H1 (cell line): ENCODE measurements at regions not wholly inside any gene's neighbourhood (a gene's known extent, or its start where the extent isn't known, plus 50 kb on each side); places are given as distances from the start of the nearest gene placed in this dataset.

Experiments
- CTCF ChIA-PET: fragments of 300-600 bp; sonication (Branson Sonifier 250); formaldehyde crosslinking; loops from one replicate; lab custom pipeline; 2021; ENCODE audit not compliant: partially characterized antibody; lab: Charles Lee
- POLR2A ChIA-PET: fragments of 300-600 bp; sonication (Branson Sonifier 250); formaldehyde crosslinking; loops from one replicate; lab custom pipeline; 2021; ENCODE audit warnings: inconsistent platforms; ENCODE audit not compliant: partially characterized antibody; lab: Charles Lee
- DNase-seq, 2 experiments: peaks; one replicate each; pipeline versions ENCODE4 v3.0.0 to v3.0.0-alpha.2; 2010 to 2022; ENCODE audit warnings: low spot score in 2 of 2, low read depth in 1 of 2, mixed read lengths in 1 of 2
- FAIRE-seq: peaks from 2 replicates; lab custom pipeline; 2011; peaks lifted over from hg19 to GRCh38; lab: Jason Lieb, UNC
- H2AFZ ChIP-seq: 2 replicates; pipeline ENCODE4 v1.8.1; 2012; ENCODE audit warnings: low read length, inconsistent platforms
- H2AK5ac ChIP-seq: 2 replicates; pipeline ENCODE4 v1.6.1; 2013; ENCODE audit warnings: low read depth, low read length
- H2BK120ac ChIP-seq: replicated peaks from 2 replicates; pipeline ENCODE3; 2013; ENCODE audit warnings: low read depth, low read length, inconsistent platforms
- H2BK12ac ChIP-seq: 2 replicates; pipeline ENCODE4 v1.6.1; 2013; ENCODE audit warnings: low read depth, low read length
- H2BK15ac ChIP-seq: 2 replicates; pipeline ENCODE4 v1.6.1; 2013; ENCODE audit warnings: low read length
- H2BK20ac ChIP-seq: 2 replicates; pipeline ENCODE4 v1.6.1; 2013; ENCODE audit warnings: low read length
- H2BK5ac ChIP-seq: 2 replicates; pipeline ENCODE4 v1.6.1; 2013; ENCODE audit warnings: low read depth, low read length
- H3K14ac ChIP-seq: 2 replicates; pipeline ENCODE4 v1.6.1; 2013; ENCODE audit warnings: inconsistent platforms; ENCODE audit not compliant: insufficient read length
- H3K18ac ChIP-seq: 2 replicates; pipeline ENCODE4 v1.6.1; 2013; ENCODE audit warnings: low read length; ENCODE audit errors: extremely low read depth
- H3K23ac ChIP-seq: 2 replicates; pipeline ENCODE4 v1.6.1; 2013; ENCODE audit warnings: inconsistent platforms; ENCODE audit not compliant: insufficient read length
- H3K23me2 ChIP-seq: 2 replicates; pipeline ENCODE4 v1.6.1; 2013; ENCODE audit warnings: low read depth, low read length
- H3K27ac ChIP-seq: 2 replicates; pipeline ENCODE4 v1.6.1; 2011; ENCODE audit warnings: low read depth, low read length, inconsistent platforms
- H3K27me3 ChIP-seq, 4 experiments: replicated peaks in 1 of 4; 1 replicate in 1 of 4; 2 replicates in 3 of 4; pipeline versions ENCODE4 v1.6.1 to v1.8.1; 2011 to 2013; ENCODE audit warnings: low read length in 3 of 4, mild to moderate bottlenecking in 3 of 4, inconsistent platforms in 2 of 4, mixed read lengths in 2 of 4, moderate library complexity in 1 of 4; ENCODE audit not compliant: control insufficient read depth in 3 of 4, insufficient read depth in 3 of 4; ENCODE audit errors: extremely low read depth in 1 of 4
- H3K36me3 ChIP-seq, 4 experiments: 2 replicates each; pipeline versions ENCODE4 v1.6.1 to v1.8.1; 2011 to 2013; ENCODE audit warnings: mild to moderate bottlenecking in 4 of 4, low read length in 3 of 4, moderate library complexity in 2 of 4, control low read depth in 1 of 4, inconsistent platforms in 1 of 4; ENCODE audit not compliant: insufficient read depth in 4 of 4, control insufficient read depth in 2 of 4
- H3K4ac ChIP-seq: replicated peaks from 2 replicates; pipeline ENCODE3; 2013; ENCODE audit warnings: low read length, low read depth, mixed read lengths, inconsistent platforms; ENCODE audit not compliant: insufficient read length
- H3K4me1 ChIP-seq, 4 experiments: replicated peaks in 1 of 4; 1 replicate in 1 of 4; 2 replicates in 3 of 4; pipeline versions ENCODE4 v1.6.1 to v1.8.1; 2011 to 2013; ENCODE audit warnings: low read length in 3 of 4, inconsistent platforms in 2 of 4, mixed read lengths in 1 of 4; ENCODE audit not compliant: insufficient read depth in 4 of 4, control insufficient read depth in 3 of 4
- H3K4me2 ChIP-seq, 2 experiments: 2 replicates each; pipeline versions ENCODE4 v1.6.1 to v1.8.1; 2011 to 2013; ENCODE audit warnings: low read depth in 2 of 2, low read length in 2 of 2, control low read depth in 1 of 2, inconsistent platforms in 1 of 2, mild to moderate bottlenecking in 1 of 2; ENCODE audit not compliant: insufficient read depth in 1 of 2
- H3K4me3 ChIP-seq, 4 experiments: fragments of 200-600, 300-600 bp in 1 of 4; sonication (generic), shearing (Covaris generic), sonication (Bioruptor Twin) in 1 of 4; 2 replicates each; pipeline versions ENCODE4 v1.5.1 to v1.8.1; 2011 to 2016; ENCODE audit warnings: low read length in 4 of 4, low read depth in 3 of 4, control low read depth in 2 of 4, inconsistent platforms in 2 of 4, mild to moderate bottlenecking in 2 of 4, mixed read lengths in 1 of 4, moderate library complexity in 1 of 4; ENCODE audit not compliant: insufficient read depth in 2 of 4; ENCODE audit errors: extremely low read depth in 1 of 4
- H3K56ac ChIP-seq: replicated peaks from 2 replicates; pipeline ENCODE3; 2013; ENCODE audit warnings: low read depth, mild to moderate bottlenecking, mixed read lengths, low read length, inconsistent platforms; ENCODE audit not compliant: insufficient read length
- H3K79me1 ChIP-seq: 2 replicates; pipeline ENCODE4 v1.6.1; 2013; ENCODE audit warnings: low read depth, low read length, control low read depth
- H3K79me2 ChIP-seq, 2 experiments: 2 replicates each; pipeline versions ENCODE4 v1.6.1 to v1.8.1; 2012 to 2013; ENCODE audit warnings: low read length in 2 of 2, mild to moderate bottlenecking in 2 of 2, inconsistent platforms in 1 of 2; ENCODE audit not compliant: insufficient read depth in 2 of 2, control insufficient read depth in 1 of 2
- H3K9ac ChIP-seq, 4 experiments: replicated peaks in 1 of 4; 1 replicate in 1 of 4; 2 replicates in 3 of 4; pipeline versions ENCODE4 v1.6.1 to v1.8.1; 2011 to 2013; ENCODE audit warnings: low read depth in 3 of 4, low read length in 3 of 4, control low read depth in 2 of 4, mild to moderate bottlenecking in 2 of 4, moderate library complexity in 2 of 4, inconsistent platforms in 1 of 4; ENCODE audit errors: extremely low read depth in 1 of 4
- H3K9me3 ChIP-seq, 2 experiments: 2 replicates each; pipeline versions ENCODE4 v1.6.1 to v1.8.1; 2012 to 2013; ENCODE audit warnings: mild to moderate bottlenecking in 2 of 2, moderate library complexity in 2 of 2, control low read depth in 1 of 2, inconsistent platforms in 1 of 2, low read depth in 1 of 2, low read length in 1 of 2, mixed read lengths in 1 of 2; ENCODE audit not compliant: insufficient read depth in 2 of 2
- H4K20me1 ChIP-seq, 2 experiments: replicated peaks in 1 of 2; 2 replicates each; pipeline versions ENCODE3 to v1.8.1; 2011 to 2013; ENCODE audit warnings: inconsistent platforms in 2 of 2, low read length in 2 of 2, mild to moderate bottlenecking in 1 of 2; ENCODE audit not compliant: insufficient read depth in 2 of 2, control insufficient read depth in 1 of 2
- H4K5ac ChIP-seq: 2 replicates; pipeline ENCODE4 v1.6.1; 2013; ENCODE audit warnings: low read length, low read depth, mixed read lengths, inconsistent platforms; ENCODE audit not compliant: insufficient read length
- H4K8ac ChIP-seq: 2 replicates; pipeline ENCODE4 v1.8.0; 2013; ENCODE audit warnings: mild to moderate bottlenecking, moderate library complexity, low read length, inconsistent platforms; ENCODE audit not compliant: insufficient read depth; ENCODE audit errors: extremely low read depth
- H4K91ac ChIP-seq: replicated peaks from 2 replicates; pipeline ENCODE3; 2013; ENCODE audit warnings: low read length, mixed read lengths, inconsistent platforms; ENCODE audit not compliant: insufficient read length
- ATF3 ChIP-seq: IDR thresholded peaks from 2 replicates; pipeline ENCODE4 v1.6.1; 2011; ENCODE audit warnings: low read depth, mild to moderate bottlenecking, low read length; ENCODE audit not compliant: insufficient read depth
- CREB1 ChIP-seq: IDR thresholded peaks from 2 replicates; pipeline ENCODE4 v1.6.1; 2012; ENCODE audit warnings: inconsistent platforms
- E2F6 ChIP-seq: IDR thresholded peaks from 2 replicates; pipeline ENCODE4 v1.6.1; 2012; ENCODE audit warnings: inconsistent platforms
- HDAC2 ChIP-seq, 2 experiments: fragments of 300-600 bp in 1 of 2; sonication (generic) in 1 of 2; IDR thresholded peaks; 2 replicates each; pipeline ENCODE4 v1.6.1; 2011 to 2012; ENCODE audit warnings: low read depth in 2 of 2, low read length in 2 of 2, mild to moderate bottlenecking in 2 of 2, moderate library complexity in 2 of 2, borderline replicate concordance in 1 of 2, inconsistent platforms in 1 of 2
- JUND ChIP-seq: IDR thresholded peaks from 2 replicates; pipeline ENCODE4 v1.6.1; 2011; ENCODE audit warnings: mild to moderate bottlenecking, improper control_type of control experiment, low read length
- NRF1 ChIP-seq: IDR thresholded peaks from 2 replicates; pipeline ENCODE4 v1.6.1; 2011; ENCODE audit warnings: mild to moderate bottlenecking, low read depth, low read length, improper control_type of control experiment
- RBBP5 ChIP-seq: IDR thresholded peaks from 2 replicates; pipeline ENCODE4 v1.7.1; 2012; ENCODE audit warnings: low read depth, mild to moderate bottlenecking, inconsistent platforms, low read length, moderate library complexity, borderline replicate concordance
- SAP30 ChIP-seq: fragments of 300-600 bp; sonication (generic); IDR thresholded peaks from 2 replicates; pipeline ENCODE4 v1.7.1; 2012; ENCODE audit warnings: low read length, moderate library complexity, mild to moderate bottlenecking, inconsistent platforms; ENCODE audit not compliant: insufficient read depth, insufficient replicate concordance
- SIRT6 ChIP-seq: IDR thresholded peaks from one replicate; pipeline ENCODE4 v1.7.1; 2012; ENCODE audit warnings: low read length, inconsistent platforms
- SP4 ChIP-seq: IDR thresholded peaks from 2 replicates; pipeline ENCODE4 v1.6.1; 2012; ENCODE audit warnings: low read length, inconsistent platforms
- SUZ12 ChIP-seq: fragments of 200-600 bp; sonication (generic); IDR thresholded peaks from 2 replicates; pipeline ENCODE4 v1.6.1; 2012; ENCODE audit warnings: mild to moderate bottlenecking, inconsistent platforms, low read length, moderate library complexity, mixed read lengths
- TEAD4 ChIP-seq: IDR thresholded peaks from 2 replicates; pipeline ENCODE4 v1.6.1; 2012; ENCODE audit warnings: low read depth, low read length, inconsistent platforms, mixed read lengths
- WGBS, 2 experiments: shearing (Covaris generic) in 1 of 2; methylation state at CpG; one replicate each; pipeline versions ENCODE4 v1.1.6 to v1.1.7; 2013 to 2015; ENCODE audit warnings: low lambda C conversion rate in 2 of 2, mixed read lengths in 2 of 2, inconsistent platforms in 1 of 2, low coverage in 1 of 2, missing lambda C conversion rate in 1 of 2; ENCODE audit not compliant: insufficient replicate concordance in 2 of 2, insufficient coverage in 1 of 2, insufficient read length in 1 of 2; ENCODE audit errors: extremely low coverage in 1 of 2, missing lambda C conversion rate in 1 of 2; 5-methylcytosine and 5-hydroxymethylcytosine counted together

- Histone ChIP-seq H2AFZ (no peak overlapping the region), H2AK5ac (no peak overlapping the region), H3K4ac (no peak overlapping the region), H3K27me3 (no peaks in the 10 kb centered on the region; a peak in 1 of 7 replicates), H3K36me3 (no peaks in the 10 kb centered on the region), H2BK20ac (no peak overlapping the region), H2BK5ac (no peak overlapping the region), H3K79me1 (no peaks in the 10 kb centered on the region), H3K9me3 (no peaks in the 10 kb centered on the region), H4K5ac (no peak overlapping the region), H3K79me2 (no peaks in the 10 kb centered on the region), H3K27ac (no peak overlapping the region), H3K4me2 (no peak overlapping the region), H3K23ac (no peak overlapping the region), H3K9ac (no peak overlapping the region), H4K8ac (no peak overlapping the region), H2BK12ac (no peak overlapping the region), H3K4me3 (no peak overlapping the region), H4K91ac (no peak overlapping the region), H3K56ac (no peak overlapping the region), H3K4me1 (peaks cover 1 to 19% (median 12%) of the 10 kb centered on the region in 4 experiments; a peak in 5 of 7 replicates), H3K18ac (no peak overlapping the region), H3K23me2 (no peaks in the 10 kb centered on the region), H3K14ac (no peak overlapping the region), H2BK120ac (no peak overlapping the region), H4K20me1 (no peaks in the 10 kb centered on the region), H2BK15ac (no peak overlapping the region)
- ChIA-PET CTCF (interaction anchor here (0.7 to 1.5 kb wide), 2 partner anchors 15 to 43 kb away, joined by 3 to 4 read pairs; no protein-coding TSS in a partner anchor), POLR2A (interaction anchor here (0.7 to 1.2 kb wide), 2 partner anchors 8 to 282 kb away, joined by 3 to 4 read pairs; no protein-coding TSS in a partner anchor)
- WGBS, 2 experiments: 91% methylated on average over 16 of the region's 16 CpGs; no CpG with 5 or more reads in 1 of the 2 experiments
- FAIRE-seq (no peak), DNase-seq (no peak)
- TF ChIP-seq SP4 (no peak), TEAD4 (no peak), NRF1 (no peak), ATF3 (no peak), RBBP5 (no peak), JUND (no peak), HDAC2 (IDR thresholded peaks at IDR 0.05; ENCODE audit: borderline replicate concordance in 1 of 2, low read depth in 2 of 2, low read length in 2 of 2) (no peak), SAP30 (no peak), SUZ12 (no peak), E2F6 (no peak), SIRT6 (no peak), CREB1 (no peak)
Observed at GRCh38 chr1:234768569-234769283, 158.7 kb upstream of the IRF2BP2 start.
